ENCODE measurements at regions not wholly inside any gene's neighbourhood (a gene's known extent, or its start where the extent isn't known, plus 50 kb on each side); places are given as distances from the start of the nearest gene placed in this dataset.
A peak's percentile ranks its signal among the peaks of the same experiment; 100 is the strongest.

- DNase-seq = no peak
Observed at GRCh38 chr10:4730998-4731397, 95.0 kb upstream of the AKR1E2 start.

DNA sequence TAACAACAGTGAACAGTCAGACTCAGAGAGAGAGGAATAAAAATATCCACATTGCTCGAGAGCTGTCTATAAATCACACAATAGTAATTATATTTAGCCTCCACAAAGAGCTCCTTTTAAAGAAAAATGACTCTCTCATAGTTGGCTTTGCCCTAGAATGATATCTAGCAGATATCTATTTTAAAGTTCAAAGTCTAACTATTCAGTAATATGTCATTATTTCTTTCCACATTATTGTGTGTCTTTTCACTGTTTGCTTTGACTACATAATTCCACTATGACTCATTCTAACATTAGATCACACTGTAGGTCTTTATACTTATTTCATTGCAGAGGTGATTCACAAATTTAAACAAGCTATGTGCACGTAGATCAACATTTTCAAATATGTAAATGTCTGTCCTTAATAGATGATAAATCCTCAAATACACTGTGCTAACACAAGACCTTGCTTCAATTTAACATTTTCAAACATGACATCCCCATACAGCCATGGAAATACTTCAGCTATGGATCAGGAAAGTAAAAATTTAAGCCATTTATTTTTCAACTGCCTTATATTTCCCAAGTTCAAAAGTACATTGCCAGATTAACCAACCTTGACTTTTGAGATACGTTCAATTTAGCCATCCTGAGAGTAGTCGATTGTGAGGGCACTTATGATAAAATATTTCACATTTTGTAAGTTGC is 99.9 kb upstream of the AKR1E2 start:
- DNase-seq = peak; percentile 89

- DNase-seq = no peak
Observed at GRCh38 chr10:4723860-4724259, 102.1 kb upstream of the AKR1E2 start.

GRCh38 chr10:4721999-4722753 is 103.8 kb upstream of the AKR1E2 start:
- no peak for DNase-seq

- no peak for DNase-seq
Observed at GRCh38 chr10:4720463-4720862, 105.5 kb upstream of the AKR1E2 start.

DNA sequence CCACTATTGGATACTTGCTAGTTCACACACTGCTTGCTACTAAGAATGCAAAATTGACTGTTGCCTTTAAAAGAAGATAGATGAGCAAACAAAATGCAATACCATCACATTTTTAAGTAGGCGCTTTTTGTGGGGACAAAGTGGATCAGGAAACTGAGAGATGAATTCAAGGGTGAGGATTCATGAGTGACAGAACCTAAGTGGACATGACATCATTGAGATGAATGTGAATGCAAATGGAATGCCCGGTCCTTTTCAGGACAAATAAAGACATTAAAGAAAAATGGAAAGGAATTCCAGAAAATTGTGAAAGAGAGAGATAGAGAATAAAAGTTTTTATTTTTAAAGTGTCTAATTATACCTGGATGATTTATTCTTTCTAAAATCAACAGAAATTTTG is 106.3 kb upstream of the AKR1E2 start:
- no peak for DNase-seq

DNA sequence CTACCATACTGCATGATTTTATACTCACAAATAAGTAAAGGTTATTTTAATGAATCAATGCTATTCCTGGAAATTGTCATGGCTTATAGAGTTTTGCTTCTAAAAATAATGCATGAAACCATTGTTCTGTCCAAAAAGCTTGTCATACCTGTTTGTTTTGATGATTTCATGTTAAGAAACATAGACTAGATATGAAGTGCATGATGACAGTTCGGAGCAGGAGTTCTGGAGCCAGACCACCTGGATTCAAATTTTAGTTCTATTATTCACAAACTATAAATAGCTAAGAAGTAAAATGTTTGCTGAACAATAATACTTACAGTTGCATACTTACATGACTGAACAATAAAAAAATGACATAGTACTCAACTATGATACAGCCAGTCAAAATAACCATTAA is 107.0 kb upstream of the AKR1E2 start:
- no peak for DNase-seq

GRCh38 chr10:4718544-4718943 is 107.5 kb upstream of the AKR1E2 start:
- no peak for DNase-seq

GRCh38 chr10:4717670-4718069 is 108.3 kb upstream of the AKR1E2 start:
- no peak for DNase-seq

DNA sequence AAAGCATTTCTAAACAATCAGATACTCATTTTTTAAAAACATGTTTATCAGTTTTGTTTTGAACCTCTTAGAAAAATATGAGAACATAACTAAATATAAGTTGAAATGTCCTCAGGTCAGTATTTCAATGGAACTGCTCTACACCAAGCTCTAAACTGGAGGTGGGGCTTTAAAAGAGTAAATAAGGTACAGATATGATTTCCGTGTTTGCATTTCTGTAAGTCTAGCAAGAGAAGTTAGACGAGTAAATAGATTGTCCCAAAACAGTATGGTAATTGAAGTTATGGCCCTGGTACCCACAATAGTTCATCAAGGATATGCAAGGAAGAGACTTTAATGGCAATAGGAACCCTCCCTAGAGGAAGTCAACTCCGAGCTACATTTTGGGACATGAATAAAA is 115.1 kb upstream of the AKR1E2 start:
- DNase-seq = no peak

DNA sequence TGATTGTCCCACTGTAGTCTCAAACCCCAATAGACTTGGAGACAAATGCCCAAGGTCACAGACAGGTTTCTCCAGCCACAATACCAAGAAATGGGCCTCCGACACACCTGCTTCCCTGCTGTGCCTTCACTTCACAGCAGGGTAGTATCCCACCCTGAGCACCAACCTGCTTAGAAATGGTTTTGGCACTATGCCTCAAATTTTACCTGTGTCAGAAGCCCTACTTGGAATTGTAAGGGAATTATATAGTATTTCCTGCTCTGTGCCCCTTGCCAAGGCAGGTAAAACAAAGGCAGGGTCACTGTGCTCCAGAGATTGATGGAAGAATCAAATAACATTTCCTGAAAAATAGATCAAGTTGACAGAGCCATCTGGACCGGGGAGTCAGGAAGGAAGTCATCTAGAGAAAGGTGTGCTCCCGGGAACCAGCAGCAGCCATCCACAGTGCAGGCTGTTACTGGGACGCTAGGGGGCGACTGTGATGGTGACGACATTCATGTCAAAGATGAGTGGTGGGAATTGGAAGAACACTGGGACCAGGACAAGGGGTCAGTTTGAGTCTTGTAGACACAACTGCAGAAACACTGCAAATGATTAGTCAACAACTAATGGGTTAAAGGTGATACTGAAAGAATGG is 117.8 kb upstream of the AKR1E2 start:
- DNase-seq = no peak

GRCh38 chr10:4707221-4707620 is 118.8 kb upstream of the AKR1E2 start:
- no peak for DNase-seq

- peak; percentile 98 for DNase-seq
Observed at GRCh38 chr10:4704034-4704545, 121.9 kb upstream of the AKR1E2 start.

DNA sequence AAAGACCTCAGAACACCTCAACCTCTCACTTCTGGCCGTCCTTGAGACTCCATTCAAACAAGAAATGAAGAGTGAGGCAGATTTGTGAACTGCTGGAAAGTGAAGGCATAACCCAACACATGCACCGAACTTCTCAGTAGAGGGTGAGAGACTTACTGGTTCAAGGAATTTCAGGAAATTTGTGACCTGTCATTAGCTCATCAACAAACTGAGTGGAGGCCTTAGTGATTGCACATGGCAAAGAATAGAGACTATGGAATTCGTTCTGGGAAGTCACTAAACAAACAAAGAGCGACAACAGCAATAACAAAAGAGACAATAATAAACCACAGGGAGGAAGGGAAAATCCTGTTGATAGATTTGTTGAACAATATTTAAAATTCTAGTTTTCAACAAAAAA is 125.0 kb upstream of the AKR1E2 start:
- peak; percentile 51 for DNase-seq

DNA sequence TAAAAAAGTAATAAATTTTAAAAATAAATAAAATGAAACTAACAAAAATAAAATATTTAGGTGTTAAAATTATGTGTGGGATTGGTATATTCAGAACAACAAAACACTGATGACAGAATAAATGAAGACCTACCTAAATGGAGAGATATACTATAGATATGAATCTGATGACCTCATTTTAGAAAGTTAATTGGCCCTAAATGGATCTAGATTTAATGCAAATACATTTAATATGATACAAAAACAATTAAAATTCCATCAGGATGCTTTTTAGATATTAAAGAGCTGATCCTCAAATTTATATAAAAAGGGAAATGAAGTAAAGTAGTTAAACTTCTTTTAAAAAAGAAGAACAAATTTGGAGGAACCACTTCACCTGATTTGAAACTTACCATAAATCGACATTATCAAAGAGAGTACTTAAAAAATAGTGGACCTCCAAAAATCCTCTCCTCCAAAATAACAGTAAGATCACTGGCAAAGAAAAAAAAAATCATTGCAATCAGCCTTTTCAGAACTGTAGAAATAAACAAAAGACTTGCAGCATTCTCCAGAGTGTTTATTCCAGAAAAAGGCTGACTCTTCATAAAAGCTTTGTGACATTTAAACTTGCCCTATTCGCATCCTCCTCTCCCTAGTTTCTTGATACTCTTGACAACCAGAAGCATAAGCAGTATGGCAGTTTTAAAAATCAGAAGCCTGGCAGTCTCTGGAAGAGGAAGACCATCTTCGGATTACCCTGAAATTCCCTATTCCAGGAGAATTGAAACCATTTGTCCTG is 125.9 kb upstream of the AKR1E2 start:
- DNase-seq = no peak

DNA sequence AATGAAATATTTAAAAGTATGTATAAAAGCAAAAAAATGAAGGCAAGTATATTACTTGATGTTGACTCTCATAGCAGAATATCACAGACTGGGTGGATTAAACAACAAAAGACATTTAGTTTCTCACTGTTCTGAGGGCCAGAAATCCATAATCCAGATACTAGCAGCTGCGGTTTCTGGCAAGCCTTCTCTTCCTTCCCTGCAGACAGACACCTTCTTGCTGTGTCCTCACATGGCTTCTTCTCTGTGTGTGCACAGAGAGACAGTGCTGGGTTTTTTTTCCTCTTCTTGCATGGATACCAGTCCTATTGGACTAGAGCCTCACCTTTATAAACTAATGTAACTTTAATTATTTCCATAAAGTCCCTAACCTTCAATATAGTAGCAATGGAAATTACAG is 127.9 kb upstream of the AKR1E2 start:
- no peak for DNase-seq

GRCh38 chr10:4696186-4696585 is 129.8 kb upstream of the AKR1E2 start:
- DNase-seq = no peak

DNA sequence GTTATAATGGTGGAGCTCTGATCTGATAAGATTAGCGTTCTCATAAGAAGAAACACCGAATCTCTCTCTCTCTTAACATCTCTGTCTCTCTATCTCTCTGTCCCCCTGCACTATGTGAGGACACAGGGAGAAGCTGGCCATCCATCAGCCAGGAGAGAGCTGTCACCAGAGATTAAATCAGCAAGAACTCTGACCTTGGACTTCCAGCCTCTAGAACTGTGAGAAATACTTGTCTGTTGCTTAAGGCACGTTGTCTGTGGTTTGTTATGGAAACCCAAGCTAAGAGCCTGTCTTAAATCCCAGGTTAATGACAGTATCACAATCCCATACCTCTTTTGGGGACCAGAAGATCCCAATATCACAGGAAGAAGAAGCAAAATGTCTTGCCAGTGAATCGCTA is 132.0 kb upstream of the AKR1E2 start:
- no peak for DNase-seq

- DNase-seq = no peak
Observed at GRCh38 chr10:4692206-4692605, 133.8 kb upstream of the AKR1E2 start.

DNA sequence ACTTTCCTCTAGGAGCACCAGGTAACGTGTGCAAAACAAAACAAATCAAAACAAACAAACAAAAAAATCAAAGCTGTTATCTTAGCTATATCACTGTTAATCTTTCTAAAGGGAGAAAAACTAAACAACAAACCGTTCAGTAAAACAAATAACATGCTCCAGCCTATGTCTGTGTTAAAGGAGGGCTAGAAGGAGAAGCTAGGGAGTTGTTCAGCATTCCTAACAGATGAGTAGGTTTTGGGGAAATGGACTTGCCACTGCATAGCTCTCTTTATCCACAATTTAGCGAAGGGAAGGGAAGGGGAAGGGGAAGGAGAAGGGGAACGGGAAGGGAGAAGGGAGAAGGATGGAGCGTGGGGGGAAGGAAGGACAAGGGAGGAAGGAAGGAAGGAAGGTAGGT is 134.2 kb upstream of the AKR1E2 start:
- DNase-seq = no peak

GRCh38 chr10:4691301-4691700 is 134.7 kb upstream of the AKR1E2 start:
- DNase-seq = no peak

DNA sequence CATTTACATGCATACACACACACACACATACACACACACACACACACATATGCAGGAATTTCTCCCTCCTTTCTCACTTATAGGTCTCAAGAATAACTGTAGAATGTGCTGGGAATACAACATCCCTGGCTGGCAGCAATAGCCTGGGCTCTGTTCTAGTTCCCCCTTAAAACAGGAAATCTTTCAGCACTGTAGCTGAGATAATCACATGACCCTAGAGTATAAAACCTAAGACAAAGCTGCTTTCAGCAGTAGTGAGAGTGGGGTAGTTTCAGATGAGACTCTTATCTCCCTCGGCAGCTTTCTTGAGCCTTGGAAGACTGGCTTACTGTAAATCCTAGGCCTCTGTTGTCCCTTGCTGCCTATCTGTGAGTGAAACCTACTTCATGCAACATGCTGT is 137.4 kb upstream of the AKR1E2 start:
- no peak for DNase-seq

DNA sequence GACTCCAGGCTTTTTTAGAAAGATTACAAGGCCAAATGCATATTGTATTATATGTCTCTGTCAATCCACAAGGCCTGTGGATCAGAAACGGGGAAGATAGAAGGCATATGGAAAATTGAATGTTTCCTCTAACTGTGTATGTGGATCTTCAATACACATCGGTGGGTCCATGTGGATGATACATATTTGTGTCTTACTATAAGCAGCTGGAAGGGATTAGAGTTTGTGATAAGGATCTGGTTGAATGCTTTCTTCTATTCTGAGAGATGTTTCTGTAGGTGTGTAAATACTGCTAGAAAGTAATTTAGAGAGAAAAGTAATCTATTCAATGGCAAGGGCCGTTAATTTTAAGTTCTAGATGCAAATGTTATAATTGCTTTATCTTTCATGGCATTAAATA is 137.8 kb upstream of the AKR1E2 start:
- no peak for DNase-seq
